Nucleus accumbens (tissue), 56 donors: ENCODE measurements at regions not wholly inside any gene's neighbourhood (a gene's known extent, or its start where the extent isn't known, plus 50 kb on each side); places are given as distances from the start of the nearest gene placed in this dataset.
"Not testable (repeated sequence)": the region's sequence is repeated elsewhere in the genome, so short reads cannot be mapped to it uniquely, and the experiment has no call there.

Experiments
- DNase-seq, 56 donors: peaks; one replicate each; lab custom pipeline; 2025; lab: John Stamatoyannopoulos, UW

- DNase-seq = no peak
Measured at GRCh38 chr15:62856466-62857246, 185.9 kb upstream of the TPM1 start.

DNA sequence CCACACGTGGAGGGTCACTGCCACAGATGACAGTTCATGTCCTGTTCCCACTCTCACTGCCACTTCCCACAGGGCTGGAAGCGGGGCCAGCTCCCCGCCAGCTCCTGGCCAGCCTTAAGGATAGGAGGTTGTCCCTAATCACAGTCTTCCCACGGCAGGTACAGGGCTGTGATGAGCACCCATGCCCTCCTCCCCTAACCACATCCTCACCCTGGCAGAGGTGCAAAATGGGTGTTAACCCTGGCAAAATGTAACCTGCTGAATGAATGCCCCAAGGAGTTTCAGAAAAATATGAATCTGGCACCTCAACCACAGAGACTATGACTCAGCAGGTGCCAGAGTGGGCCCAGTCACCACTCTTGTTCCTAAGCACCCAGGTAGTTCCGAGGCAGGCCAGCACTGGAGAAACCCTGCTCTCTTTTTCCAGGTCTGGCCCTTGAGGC, 185.1 kb upstream of the TPM1 start:
- DNase-seq = no peak

DNA sequence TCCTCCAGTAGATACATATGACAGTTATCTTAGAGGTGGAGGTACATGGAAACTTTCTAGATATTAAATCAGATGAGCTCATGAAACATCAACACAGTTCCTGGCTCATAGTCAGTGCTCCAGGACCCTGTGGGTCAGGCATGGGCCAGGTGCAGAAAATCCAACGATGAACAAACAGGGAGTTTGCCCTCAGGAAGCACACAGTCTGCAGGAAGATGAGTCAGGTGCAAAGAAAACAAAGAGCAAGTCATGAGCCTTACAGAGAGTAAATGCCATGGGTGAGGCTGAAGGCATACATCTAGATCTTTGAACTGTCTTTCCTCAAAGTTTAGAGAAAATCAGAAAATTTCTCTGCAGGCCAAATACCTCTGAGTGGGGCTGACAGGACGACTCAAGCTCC, 184.2 kb upstream of the TPM1 start:
- DNase-seq = no peak

DNA sequence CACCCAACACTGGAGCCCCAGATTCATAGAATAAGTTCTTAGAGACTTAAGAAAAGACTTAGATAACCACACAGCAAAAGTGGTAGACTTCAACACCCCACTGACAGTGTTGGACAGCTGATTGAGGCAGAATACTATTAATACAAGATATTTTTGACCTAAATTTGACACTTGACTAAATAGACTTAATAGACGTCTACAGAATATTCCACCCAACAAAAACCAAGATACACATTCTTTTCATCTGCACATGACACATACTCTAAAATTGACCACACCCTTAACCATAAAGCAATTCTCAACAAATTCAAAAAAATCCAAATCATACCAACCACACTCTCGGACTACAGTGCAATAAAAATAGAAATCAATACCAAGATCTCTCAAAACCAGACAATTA, 179.8 kb upstream of the TPM1 start:
- DNase-seq = no peak

- DNase-seq = no peak
Measured at GRCh38 chr15:62866366-62866765, 176.2 kb upstream of the TPM1 start.

- no peak for DNase-seq
Measured at GRCh38 chr15:62867844-62868243, 174.7 kb upstream of the TPM1 start.

DNA sequence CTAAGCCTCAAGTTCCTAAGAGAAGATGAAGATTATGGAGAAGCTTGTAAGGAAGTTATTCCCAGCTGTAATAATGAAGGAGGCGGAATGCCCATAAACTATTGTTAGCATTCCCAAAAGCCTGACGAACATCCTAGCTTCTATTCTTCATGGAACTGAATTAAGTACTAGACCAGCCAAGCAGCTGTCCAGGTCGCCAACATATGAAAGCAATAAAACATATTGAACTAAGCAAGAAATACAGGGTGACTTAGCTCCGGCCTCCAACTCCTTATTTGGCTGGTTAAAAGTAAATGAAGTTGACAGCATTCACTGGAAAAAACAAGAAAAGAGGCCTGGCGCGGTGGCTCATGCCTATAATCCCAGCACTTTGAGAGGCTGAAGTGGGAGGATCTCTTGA, 174.0 kb upstream of the TPM1 start:
- DNase-seq = no peak

DNA sequence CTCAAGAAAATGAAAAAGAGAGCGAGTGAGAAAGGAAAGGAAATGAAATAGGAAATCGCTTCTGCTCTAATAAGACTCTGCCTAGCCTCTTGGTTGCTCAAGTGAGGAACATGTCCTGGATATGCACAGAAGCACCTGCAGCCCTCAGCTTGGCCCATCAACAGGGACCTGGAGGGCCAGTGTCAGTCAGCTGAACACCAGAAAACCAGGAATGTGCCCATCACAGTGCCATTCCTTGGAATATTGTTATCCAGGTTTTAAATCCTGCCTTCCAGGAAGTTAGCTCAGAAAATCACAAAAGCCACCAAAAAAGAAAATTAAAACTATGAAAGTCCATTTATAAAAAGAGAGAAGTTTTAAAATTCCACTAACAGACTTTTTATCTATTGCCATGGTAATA, 173.4 kb upstream of the TPM1 start:
- no peak for DNase-seq

- no peak for DNase-seq
Measured at GRCh38 chr15:62870216-62870615, 172.3 kb upstream of the TPM1 start.

GRCh38 chr15:62870701-62871100, 171.8 kb upstream of the TPM1 start:
- not testable (repeated sequence) for DNase-seq

GRCh38 chr15:62873203-62873602, 169.3 kb upstream of the TPM1 start:
- no peak for DNase-seq

- DNase-seq = no peak
Measured at GRCh38 chr15:62874064-62874463, 168.5 kb upstream of the TPM1 start.

- no peak for DNase-seq
Measured at GRCh38 chr15:62874959-62875625, 167.5 kb upstream of the TPM1 start.

DNA sequence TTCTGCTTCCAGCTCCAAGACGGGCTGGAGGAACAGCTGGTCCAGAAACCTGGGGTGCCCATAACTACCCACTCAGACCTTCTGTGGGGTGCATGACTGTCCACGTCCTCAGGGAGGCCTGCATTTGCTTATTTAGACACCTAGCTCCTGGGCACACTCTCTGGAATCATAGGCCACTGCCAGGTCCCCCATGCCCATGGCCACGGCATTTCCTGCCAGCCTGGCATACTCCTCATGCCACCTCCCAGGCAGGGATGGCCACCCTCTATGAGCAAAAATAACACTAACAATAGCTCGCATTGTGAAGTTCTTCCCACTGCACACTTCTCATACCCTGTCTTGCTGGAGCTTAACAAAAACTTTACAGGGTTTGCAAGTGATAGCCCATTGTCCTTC, 166.9 kb upstream of the TPM1 start:
- DNase-seq = no peak

- DNase-seq = no peak
Measured at GRCh38 chr15:62877276-62877857, 165.2 kb upstream of the TPM1 start.

DNA sequence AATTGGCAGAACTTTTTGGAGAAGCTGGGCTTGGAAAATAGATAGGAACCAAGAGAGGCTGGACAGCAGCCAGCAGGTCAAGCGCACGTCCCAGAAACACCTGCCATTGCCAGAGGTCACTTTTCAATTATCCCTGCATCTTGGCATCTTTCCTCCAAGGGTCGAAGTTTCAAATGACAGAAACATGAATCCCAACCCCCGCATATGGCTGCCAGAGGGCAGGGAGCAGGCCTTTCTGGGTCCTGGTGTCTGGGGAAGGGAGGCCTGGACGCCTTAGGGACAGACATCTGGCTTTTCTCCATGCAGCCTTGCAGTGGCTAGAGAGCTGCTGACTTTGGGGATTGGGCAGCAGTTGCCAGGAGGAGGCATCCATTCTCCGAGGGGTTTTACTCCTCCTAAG, 164.5 kb upstream of the TPM1 start:
- DNase-seq = no peak

DNA sequence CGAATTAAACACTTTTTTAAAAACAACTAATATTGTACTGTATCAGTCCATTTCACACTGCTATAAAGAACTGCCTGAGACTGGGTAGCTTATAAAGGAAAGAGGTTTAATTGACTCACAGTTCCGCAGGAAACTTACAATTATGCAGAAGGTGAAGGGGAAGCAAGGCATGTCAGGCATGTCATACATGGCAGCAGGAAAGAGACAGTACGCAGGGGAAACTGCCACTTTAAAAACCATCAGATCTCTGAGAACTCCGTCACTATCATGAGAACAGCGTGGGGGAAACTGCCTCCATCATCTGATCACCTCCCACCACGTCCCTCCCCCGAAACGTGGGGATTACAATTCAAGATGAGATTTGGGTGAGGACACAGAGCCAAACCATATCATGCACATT, 162.8 kb upstream of the TPM1 start:
- DNase-seq = peak in 17 of 56 donors; percentile 3 to 53 (median 25)

DNA sequence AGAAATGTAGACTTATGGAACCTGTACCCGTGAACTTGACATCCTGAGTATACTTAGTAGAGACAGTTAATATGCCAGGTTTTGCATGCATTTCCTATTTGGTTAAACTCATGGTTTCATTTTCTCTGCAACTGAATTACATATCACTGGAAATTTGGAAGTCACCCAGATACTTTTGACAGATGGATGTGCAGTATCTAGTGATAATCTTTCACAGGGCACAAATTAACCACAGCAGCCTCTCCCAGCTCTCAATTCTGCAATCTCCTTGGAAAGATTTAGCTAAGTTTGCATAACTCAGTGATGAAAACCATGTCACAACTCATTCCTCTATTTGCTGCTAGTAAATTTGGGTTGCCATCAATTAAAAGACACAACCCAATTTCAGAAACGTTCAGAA, 162.3 kb upstream of the TPM1 start:
- no peak for DNase-seq

DNA sequence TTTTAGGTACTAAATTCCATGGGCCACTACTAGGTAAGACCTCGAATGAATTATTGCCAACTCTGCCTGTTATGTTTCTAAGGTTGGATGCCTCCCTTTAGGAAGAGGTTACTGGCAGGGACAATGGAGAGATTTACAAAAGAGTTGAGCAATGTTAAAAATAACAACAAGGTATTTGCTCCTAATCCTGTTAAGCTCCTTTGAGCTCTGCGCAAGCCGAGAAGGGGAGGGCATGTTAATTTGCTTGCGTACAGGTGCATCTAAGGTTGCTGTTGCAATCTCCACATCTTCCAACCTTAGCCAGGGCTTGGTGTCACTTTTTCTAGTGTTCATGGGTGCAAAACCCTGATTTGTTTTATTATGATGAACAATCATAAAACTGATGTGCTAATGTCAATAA, 161.5 kb upstream of the TPM1 start:
- no peak for DNase-seq

DNA sequence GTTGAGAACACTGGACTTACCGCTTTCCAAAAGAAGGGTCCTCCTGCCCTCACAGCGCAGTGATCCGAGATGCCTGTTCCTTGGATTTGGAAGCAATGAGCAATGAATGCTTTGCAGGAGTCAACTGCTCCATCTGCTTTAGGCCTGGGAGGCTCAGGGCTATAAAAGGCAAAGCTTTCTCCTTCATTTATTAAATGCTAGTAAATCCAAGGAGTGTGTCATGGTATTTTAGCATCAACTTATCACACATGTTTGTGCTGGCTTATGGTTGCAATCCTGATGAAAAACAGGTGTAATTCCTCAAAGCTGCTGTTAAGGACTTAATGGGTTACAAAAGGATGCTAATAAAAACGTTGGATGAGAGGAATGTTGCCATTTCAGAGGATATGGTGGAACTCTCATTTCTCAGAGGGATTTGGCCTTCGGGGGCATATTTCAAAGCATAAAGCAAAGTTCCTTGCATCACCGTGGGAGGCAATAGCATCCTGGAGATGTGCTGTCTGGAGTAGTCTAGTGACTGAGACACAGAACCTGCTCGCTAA, 158.5 kb upstream of the TPM1 start:
- no peak for DNase-seq

GRCh38 chr15:62886431-62887071, 156.0 kb upstream of the TPM1 start:
- DNase-seq = peak in 6 of 56 donors; percentile 5 to 34 (median 18)
